Hepatocyte (in vitro differentiated cells): ENCODE measurements at regions not wholly inside any gene's neighbourhood (a gene's known extent, or its start where the extent isn't known, plus 50 kb on each side); places are given as distances from the start of the nearest gene placed in this dataset.

Experiments used
- DNase-seq: peaks from one replicate; pipeline ENCODE4 v3.0.0-alpha.2; 2016; ENCODE audit warnings: low spot score
- H2AFZ ChIP-seq: fragments of 200-600 bp; sonication (generic); 2 replicates; pipeline ENCODE4 v1.6.0; 2016; ENCODE audit warnings: antibody characterized with exemption, mild to moderate bottlenecking
- H3K27ac ChIP-seq: fragments of 200-600 bp; sonication (generic); 2 replicates; pipeline ENCODE4 v1.5.1; 2016; ENCODE audit warnings: mild to moderate bottlenecking
- H3K27me3 ChIP-seq: fragments of 200-600 bp; sonication (generic); 2 replicates; pipeline ENCODE4 v1.6.1; 2016
- H3K36me3 ChIP-seq: fragments of 200-600 bp; sonication (generic); replicated peaks from 2 replicates; pipeline ENCODE4 v1.5.1; 2016; ENCODE audit warnings: low read depth; ENCODE audit not compliant: insufficient read depth
- H3K4me1 ChIP-seq: fragments of 200-600 bp; sonication (generic); 2 replicates; pipeline ENCODE4 v1.5.1; 2016; ENCODE audit warnings: mild to moderate bottlenecking, moderate library complexity; ENCODE audit not compliant: insufficient read depth
- H3K4me2 ChIP-seq: fragments of 200-600 bp; sonication (generic); 2 replicates; pipeline ENCODE4 v1.6.0; 2016
- H3K4me3 ChIP-seq: fragments of 200-600 bp; sonication (generic); 2 replicates; pipeline ENCODE4 v1.5.1; 2016; ENCODE audit warnings: mild to moderate bottlenecking
- H3K79me2 ChIP-seq: fragments of 200-600 bp; sonication (generic); 2 replicates; pipeline ENCODE4 v1.6.0; 2017; ENCODE audit warnings: mild to moderate bottlenecking
- H3K9me2 ChIP-seq: fragments of 200-600 bp; sonication (generic); replicated peaks from 2 replicates; pipeline ENCODE4 v1.6.0; 2017; ENCODE audit warnings: mild to moderate bottlenecking; ENCODE audit not compliant: insufficient read depth
- H3K9me3 ChIP-seq: fragments of 200-600 bp; sonication (generic); 2 replicates; pipeline ENCODE4 v1.5.1; 2016; ENCODE audit warnings: low read depth, mild to moderate bottlenecking
- H4K20me1 ChIP-seq: fragments of 200-600 bp; sonication (generic); 2 replicates; pipeline ENCODE4 v1.6.0; 2016; ENCODE audit warnings: mild to moderate bottlenecking; ENCODE audit not compliant: insufficient read depth, poor library complexity, severe bottlenecking
- CTCF ChIP-seq: fragments of 200-600 bp; sonication (generic); IDR thresholded peaks from 2 replicates; pipeline ENCODE4 v1.5.1; 2016; ENCODE audit warnings: antibody characterized with exemption, mild to moderate bottlenecking; ENCODE audit not compliant: poor library complexity
- EZH2 ChIP-seq: fragments of 200-600 bp; sonication (generic); IDR thresholded peaks from 2 replicates; pipeline ENCODE4 v1.6.1; 2016; ENCODE audit warnings: antibody characterized with exemption, mild to moderate bottlenecking, borderline replicate concordance
- EZH2phosphoT487 ChIP-seq: fragments of 200-600 bp; sonication (generic); IDR thresholded peaks from one replicate; pipeline ENCODE4 v1.6.1; 2018; ENCODE audit warnings: antibody characterized with exemption, mild to moderate bottlenecking, low read depth, moderate library complexity; ENCODE audit not compliant: unreplicated experiment, severe bottlenecking
- WGBS: methylation state at CpG from one replicate; pipeline ENCODE4 v1.1.6; 2016; ENCODE audit warnings: low lambda C conversion rate; ENCODE audit errors: missing lambda C conversion rate; 5-methylcytosine and 5-hydroxymethylcytosine counted together

- TF ChIP-seq EZH2phosphoT487 (no peak), CTCF (peak; percentile 65)
- Histone ChIP-seq H3K4me3 (no peak overlapping the region), H3K27me3 (no peaks in the 10 kb centered on the region), H3K36me3 (no peaks in the 10 kb centered on the region), H2AFZ (peak overlapping the region; percentile 63), H3K9me3 (no peaks in the 10 kb centered on the region), H4K20me1 (no peaks in the 10 kb centered on the region), H3K27ac (peak overlapping the region; percentile 31), H3K9me2 (no peaks in the 10 kb centered on the region), H3K79me2 (no peaks in the 10 kb centered on the region), H3K4me1 (peaks cover 20% of the 10 kb centered on the region), H3K4me2 (peak overlapping the region; percentile 86)
- DNase-seq = peak; percentile 74
- WGBS = 49% methylated on average over 27 of the region's 31 CpGs
Measured at GRCh38 chrX:69285881-69286564, 120.8 kb upstream of the PJA1 start.

GRCh38 chrX:69285401-69285877 lies 120.2 kb upstream of the PJA1 start:
- H3K9me2 ChIP-seq = no peaks in the 10 kb centered on the region
- no peak for TF ChIP-seq CTCF
- no peak for TF ChIP-seq EZH2
- no peak for TF ChIP-seq EZH2phosphoT487
- no peaks in the 10 kb centered on the region for H3K27me3 ChIP-seq
- peaks cover 17% of the 10 kb centered on the region for H3K4me1 ChIP-seq
- peak overlapping the region; percentile 31 for H3K27ac ChIP-seq
- 55% methylated on average over 6 of the region's 10 CpGs for WGBS
- DNase-seq = peak; percentile 25
- peak overlapping the region; percentile 86 for H3K4me2 ChIP-seq
- no peak overlapping the region for H3K4me3 ChIP-seq
- H3K79me2 ChIP-seq = no peaks in the 10 kb centered on the region
- H3K9me3 ChIP-seq = no peaks in the 10 kb centered on the region
- no peaks in the 10 kb centered on the region for H4K20me1 ChIP-seq
- no peaks in the 10 kb centered on the region for H3K36me3 ChIP-seq
- peak overlapping the region; percentile 63 for H2AFZ ChIP-seq

- H2AFZ ChIP-seq = no peak overlapping the region
- WGBS = 87% methylated on average over 8 of the region's 8 CpGs
- TF ChIP-seq EZH2phosphoT487 = no peak
- no peak for TF ChIP-seq EZH2
- TF ChIP-seq CTCF = no peak
- H3K9me3 ChIP-seq = no peaks in the 10 kb centered on the region
- H3K36me3 ChIP-seq = no peaks in the 10 kb centered on the region
- H3K79me2 ChIP-seq = no peaks in the 10 kb centered on the region
- no peak for DNase-seq
- no peak overlapping the region for H3K27ac ChIP-seq
- no peak overlapping the region for H3K4me2 ChIP-seq
- H3K27me3 ChIP-seq = no peaks in the 10 kb centered on the region
- H4K20me1 ChIP-seq = no peaks in the 10 kb centered on the region
- H3K4me1 ChIP-seq = peaks cover 8% of the 10 kb centered on the region
- no peaks in the 10 kb centered on the region for H3K9me2 ChIP-seq
- H3K4me3 ChIP-seq = no peak overlapping the region
Measured at GRCh38 chrX:69284491-69284890, 119.2 kb upstream of the PJA1 start.
